Panc1 (cell line): ENCODE measurements at regions not wholly inside any gene's neighbourhood (a gene's known extent, or its start where the extent isn't known, plus 50 kb on each side); places are given as distances from the start of the nearest gene placed in this dataset.
A peak's percentile ranks its signal among the peaks of the same experiment; 100 is the strongest.

ENCODE experiments used
- ATAC-seq: fragments of 200-7000 bp; cut with Tn5 transposase; 2 replicates; pipeline ENCODE4 v1.9.1; 2020; ENCODE audit warnings: mild to moderate bottlenecking, moderate library complexity
- BruUV-seq: library from RNA; stranded (reverse); fragments of 400-500 nt; replicated peaks from 2 replicates; lab custom pipeline; 2021; lab: Mats Ljungman, UMichigan
- CTCF ChIA-PET: fragments of 300-600 bp; sonication (Branson Sonifier 250); formaldehyde crosslinking; loops from one replicate; lab custom pipeline; 2022; ENCODE audit warnings: antibody characterized with exemption; lab: Charles Lee
- POLR2A ChIA-PET: fragments of 300-600 bp; sonication (Branson Sonifier 250); formaldehyde crosslinking; loops from one replicate; lab custom pipeline; 2022; ENCODE audit warnings: antibody characterized with exemption; lab: Charles Lee
- DNase-seq: peaks from one replicate; pipeline ENCODE4 v3.0.0-alpha.2; 2010; ENCODE audit warnings: low read depth, low spot score
- H3K27ac ChIP-seq: 2 replicates; pipeline ENCODE4 v1.5.1; 2011; ENCODE audit warnings: mild to moderate bottlenecking, low read length, inconsistent platforms
- H3K27me3 ChIP-seq: fragments of 200-500 bp; sonication (Bioruptor generic); 2 replicates; pipeline ENCODE4 v1.6.0; 2014; ENCODE audit warnings: low read length, inconsistent platforms; ENCODE audit not compliant: control insufficient read depth, insufficient read depth
- H3K36me3 ChIP-seq: fragments of 200-500 bp; sonication (Bioruptor generic); 2 replicates; pipeline ENCODE4 v1.5.1; 2014; ENCODE audit warnings: inconsistent platforms, mild to moderate bottlenecking, low read length, moderate library complexity; ENCODE audit not compliant: control insufficient read depth, insufficient read depth
- H3K4me1 ChIP-seq: 2 replicates; pipeline ENCODE4 v1.5.1; 2011; ENCODE audit warnings: inconsistent platforms, mild to moderate bottlenecking, low read length, moderate library complexity; ENCODE audit not compliant: control insufficient read depth, insufficient read depth
- H3K4me3 ChIP-seq, 2 experiments: 2 replicates each; pipeline ENCODE4 v1.5.1; 2011 to 2012; ENCODE audit warnings: low read depth in 2 of 2, low read length in 2 of 2, mild to moderate bottlenecking in 2 of 2, inconsistent platforms in 1 of 2, moderate library complexity in 1 of 2
- H3K9me3 ChIP-seq: fragments of 200-500 bp; sonication (Bioruptor generic); 2 replicates; pipeline ENCODE4 v1.5.1; 2014; ENCODE audit warnings: low read depth, mild to moderate bottlenecking, inconsistent platforms, low read length, moderate library complexity; ENCODE audit not compliant: control insufficient read depth, insufficient read depth
- POLR2AphosphoS5 ChIP-seq: IDR thresholded peaks from 2 replicates; pipeline ENCODE4 v1.6.1; 2012; ENCODE audit warnings: mild to moderate bottlenecking, low read depth, low read length, moderate library complexity
- SIN3A ChIP-seq: IDR thresholded peaks from 2 replicates; pipeline ENCODE4 v1.6.1; 2012; ENCODE audit warnings: low read depth, mild to moderate bottlenecking, low read length, moderate library complexity, borderline replicate concordance; ENCODE audit not compliant: insufficient read depth
- TCF7L2 ChIP-seq: IDR thresholded peaks from 2 replicates; pipeline ENCODE4 v1.6.1; 2011; ENCODE audit warnings: mild to moderate bottlenecking, low read depth, low read length, inconsistent platforms
- in situ Hi-C: cut with HindIII; loops from 2 replicates; pipeline ENCODE4 v1.10.0; 2016; ENCODE audit warnings: low sequenced_read_pairs, low pct_unique_long_range_greater_than_20kb
- intact Hi-C: fragments of 100-400 bp; cut with micrococcal nuclease; formaldehyde crosslinking; loops from one replicate; pipeline ENCODE4 v1.10.0; 2022; ENCODE audit not compliant: unreplicated experiment
- TF ChIP-seq, protein P1 (sequence below): fragments of 450-650 bp; IDR thresholded peaks from 2 replicates; pipeline ENCODE4 v1.5.1; 2017; ENCODE audit warnings: mild to moderate bottlenecking
- TF ChIP-seq, protein P2 (sequence below), 2 experiments: IDR thresholded peaks; 2 replicates each; pipeline ENCODE4 v1.6.1; 2011 to 2012; ENCODE audit warnings: low read depth in 2 of 2, control low read depth in 1 of 2, low read length in 1 of 2, mild to moderate bottlenecking in 1 of 2, moderate library complexity in 1 of 2; ENCODE audit not compliant: insufficient read depth in 1 of 2

DNA sequence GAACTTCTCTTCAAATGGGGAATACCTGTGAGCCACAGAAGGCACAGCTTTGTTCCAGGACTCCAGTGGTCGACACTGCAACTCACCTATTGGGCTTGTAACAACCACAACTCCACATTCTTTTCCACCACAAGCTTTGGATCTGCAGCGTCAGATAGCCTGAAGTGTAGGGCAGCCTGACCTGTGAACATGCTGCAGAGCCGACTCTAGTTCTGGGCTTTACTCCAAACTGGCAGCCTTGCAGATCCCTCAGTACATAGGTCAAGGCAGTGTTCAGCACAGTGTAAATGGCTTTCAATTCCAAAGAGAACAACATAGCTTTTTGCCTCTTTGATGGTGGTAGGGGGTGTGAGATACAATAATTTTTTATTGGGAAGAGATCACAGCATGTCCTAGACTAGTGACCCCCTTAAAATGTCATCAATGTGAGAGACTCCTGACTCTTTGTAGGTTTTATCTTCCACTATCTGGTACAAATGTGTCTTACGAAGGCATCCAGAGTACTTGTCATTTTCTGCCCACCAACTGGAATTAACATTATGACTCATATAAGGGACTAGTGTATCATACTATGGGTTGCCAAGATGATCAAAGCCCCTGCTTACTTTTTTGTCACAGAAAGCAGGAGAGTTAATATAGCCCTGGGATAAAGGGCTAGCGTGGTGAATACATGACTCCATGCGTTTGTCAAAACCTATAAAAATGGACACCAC is 149.8 kb downstream of the COPS8 start:
- ATAC-seq (peak; percentile 85), DNase-seq (no peak)
- Histone ChIP-seq H3K27ac (peak overlapping the region; percentile 66; the same call in 1 of the 2 replicates), H3K4me3 (no peak overlapping the region), H3K9me3 (no peaks in the 10 kb centered on the region), H3K27me3 (no peaks in the 10 kb centered on the region), H3K4me1 (0 out of 2 replicates have a peak, but pooled peaks cover 6% of the 10 kb centered on the region), H3K36me3 (no peaks in the 10 kb centered on the region)
- intact Hi-C loops (no loop called here), in situ Hi-C loops (no loop called here)
- BruUV-seq, result no TSS peak
- POLR2A ChIA-PET, result no interaction called here
- CTCF ChIA-PET, result no interaction called here
- TF ChIP-seq TCF7L2, result 0 out of 2 replicates have a peak, but pooled peaks have one; percentile 56
- TF ChIP-seq, protein P1, sequence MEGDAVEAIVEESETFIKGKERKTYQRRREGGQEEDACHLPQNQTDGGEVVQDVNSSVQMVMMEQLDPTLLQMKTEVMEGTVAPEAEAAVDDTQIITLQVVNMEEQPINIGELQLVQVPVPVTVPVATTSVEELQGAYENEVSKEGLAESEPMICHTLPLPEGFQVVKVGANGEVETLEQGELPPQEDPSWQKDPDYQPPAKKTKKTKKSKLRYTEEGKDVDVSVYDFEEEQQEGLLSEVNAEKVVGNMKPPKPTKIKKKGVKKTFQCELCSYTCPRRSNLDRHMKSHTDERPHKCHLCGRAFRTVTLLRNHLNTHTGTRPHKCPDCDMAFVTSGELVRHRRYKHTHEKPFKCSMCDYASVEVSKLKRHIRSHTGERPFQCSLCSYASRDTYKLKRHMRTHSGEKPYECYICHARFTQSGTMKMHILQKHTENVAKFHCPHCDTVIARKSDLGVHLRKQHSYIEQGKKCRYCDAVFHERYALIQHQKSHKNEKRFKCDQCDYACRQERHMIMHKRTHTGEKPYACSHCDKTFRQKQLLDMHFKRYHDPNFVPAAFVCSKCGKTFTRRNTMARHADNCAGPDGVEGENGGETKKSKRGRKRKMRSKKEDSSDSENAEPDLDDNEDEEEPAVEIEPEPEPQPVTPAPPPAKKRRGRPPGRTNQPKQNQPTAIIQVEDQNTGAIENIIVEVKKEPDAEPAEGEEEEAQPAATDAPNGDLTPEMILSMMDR, result no peak

DNA sequence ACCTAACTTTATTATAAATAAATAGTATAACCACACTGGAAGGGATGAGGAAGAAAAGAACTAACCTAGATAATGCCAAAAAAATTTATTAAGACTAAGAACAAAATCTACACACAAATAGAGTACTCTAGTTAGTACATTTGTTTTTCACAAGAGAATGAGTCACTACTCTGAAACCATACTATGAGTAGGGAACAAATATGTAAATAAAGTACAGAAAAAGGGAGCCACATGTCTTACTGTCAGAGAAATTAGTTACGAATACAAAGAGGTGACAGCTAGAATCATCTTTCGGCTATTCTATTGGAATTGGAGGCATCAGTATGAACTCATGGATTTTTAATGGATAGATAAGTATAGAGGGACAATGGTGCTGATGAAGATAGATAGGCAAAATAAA is 150.5 kb downstream of the COPS8 start:
- no peak for DNase-seq
- Histone ChIP-seq H3K4me1 (0 out of 2 replicates have a peak, but pooled peaks cover 6% of the 10 kb centered on the region), H3K27me3 (no peaks in the 10 kb centered on the region), H3K4me3 (no peak overlapping the region), H3K36me3 (no peaks in the 10 kb centered on the region), H3K9me3 (no peaks in the 10 kb centered on the region), H3K27ac (peak overlapping the region; percentile 66; the same call in 1 of the 2 replicates)
- ATAC-seq, result no peak
- ChIA-PET CTCF (no interaction called here), POLR2A (no interaction called here)
- BruUV-seq, result no TSS peak
- intact Hi-C loops, result no loop called here
- TF ChIP-seq SIN3A, result no peak
- no peak for TF ChIP-seq POLR2AphosphoS5
- TF ChIP-seq, protein P1, result no peak
- TF ChIP-seq TCF7L2, result no peak
- TF ChIP-seq, protein P2, sequence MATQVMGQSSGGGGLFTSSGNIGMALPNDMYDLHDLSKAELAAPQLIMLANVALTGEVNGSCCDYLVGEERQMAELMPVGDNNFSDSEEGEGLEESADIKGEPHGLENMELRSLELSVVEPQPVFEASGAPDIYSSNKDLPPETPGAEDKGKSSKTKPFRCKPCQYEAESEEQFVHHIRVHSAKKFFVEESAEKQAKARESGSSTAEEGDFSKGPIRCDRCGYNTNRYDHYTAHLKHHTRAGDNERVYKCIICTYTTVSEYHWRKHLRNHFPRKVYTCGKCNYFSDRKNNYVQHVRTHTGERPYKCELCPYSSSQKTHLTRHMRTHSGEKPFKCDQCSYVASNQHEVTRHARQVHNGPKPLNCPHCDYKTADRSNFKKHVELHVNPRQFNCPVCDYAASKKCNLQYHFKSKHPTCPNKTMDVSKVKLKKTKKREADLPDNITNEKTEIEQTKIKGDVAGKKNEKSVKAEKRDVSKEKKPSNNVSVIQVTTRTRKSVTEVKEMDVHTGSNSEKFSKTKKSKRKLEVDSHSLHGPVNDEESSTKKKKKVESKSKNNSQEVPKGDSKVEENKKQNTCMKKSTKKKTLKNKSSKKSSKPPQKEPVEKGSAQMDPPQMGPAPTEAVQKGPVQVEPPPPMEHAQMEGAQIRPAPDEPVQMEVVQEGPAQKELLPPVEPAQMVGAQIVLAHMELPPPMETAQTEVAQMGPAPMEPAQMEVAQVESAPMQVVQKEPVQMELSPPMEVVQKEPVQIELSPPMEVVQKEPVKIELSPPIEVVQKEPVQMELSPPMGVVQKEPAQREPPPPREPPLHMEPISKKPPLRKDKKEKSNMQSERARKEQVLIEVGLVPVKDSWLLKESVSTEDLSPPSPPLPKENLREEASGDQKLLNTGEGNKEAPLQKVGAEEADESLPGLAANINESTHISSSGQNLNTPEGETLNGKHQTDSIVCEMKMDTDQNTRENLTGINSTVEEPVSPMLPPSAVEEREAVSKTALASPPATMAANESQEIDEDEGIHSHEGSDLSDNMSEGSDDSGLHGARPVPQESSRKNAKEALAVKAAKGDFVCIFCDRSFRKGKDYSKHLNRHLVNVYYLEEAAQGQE (IDR thresholded peaks at IDR 0.05; ENCODE audit: insufficient read depth in 1 of 2, low read depth in 2 of 2, low read length in 1 of 2), result no peak
- in situ Hi-C loops, result no loop called here
